ENCODE measurements at regions not wholly inside any gene's neighbourhood (a gene's known extent, or its start where the extent isn't known, plus 50 kb on each side); places are given as distances from the start of the nearest gene placed in this dataset.

- TF ChIP-seq TAF1 (IDR thresholded peaks at IDR 0.05; ENCODE audit: borderline replicate concordance, insufficient read depth, low read length): no peak
- no peak for TF ChIP-seq POLR2AphosphoS5 (IDR thresholded peaks at IDR 0.05; ENCODE audit: low read depth, low read length)
- no peak for TF ChIP-seq REST (IDR thresholded peaks at IDR 0.05; ENCODE audit: insufficient read depth in 1 of 2, low read depth in 2 of 2, low read length in 2 of 2)
- no peak for TF ChIP-seq SIN3A (IDR thresholded peaks at IDR 0.05; ENCODE audit: borderline replicate concordance, insufficient read depth, low read length)
- no peak for TF ChIP-seq FOXP2 (optimal IDR thresholded peaks at IDR 0.05; ENCODE audit: borderline replicate concordance, extremely low read depth, extremely low read length, insufficient read depth)
These were observed 137.6 kb upstream of the MAP3K1 start for GRCh38 chr5:56677690-56678305.

- TF ChIP-seq TAF1 (IDR thresholded peaks at IDR 0.05; ENCODE audit: borderline replicate concordance, insufficient read depth, low read length) (no peak), REST (IDR thresholded peaks at IDR 0.05; ENCODE audit: insufficient read depth in 1 of 2, low read depth in 2 of 2, low read length in 2 of 2) (no peak), FOXP2 (optimal IDR thresholded peaks at IDR 0.05; ENCODE audit: borderline replicate concordance, extremely low read depth, extremely low read length, insufficient read depth) (no peak), POLR2AphosphoS5 (IDR thresholded peaks at IDR 0.05; ENCODE audit: low read depth, low read length) (no peak), SIN3A (IDR thresholded peaks at IDR 0.05; ENCODE audit: borderline replicate concordance, insufficient read depth, low read length) (no peak)
These were observed 139.1 kb upstream of the MAP3K1 start for GRCh38 chr5:56676091-56676768.

- no peak for TF ChIP-seq SIN3A (IDR thresholded peaks at IDR 0.05; ENCODE audit: borderline replicate concordance, insufficient read depth, low read length)
- TF ChIP-seq FOXP2 (optimal IDR thresholded peaks at IDR 0.05; ENCODE audit: borderline replicate concordance, extremely low read depth, extremely low read length, insufficient read depth): no peak
- no peak for TF ChIP-seq POLR2AphosphoS5 (IDR thresholded peaks at IDR 0.05; ENCODE audit: low read depth, low read length)
- no peak for TF ChIP-seq REST (IDR thresholded peaks at IDR 0.05; ENCODE audit: insufficient read depth in 1 of 2, low read depth in 2 of 2, low read length in 2 of 2)
- no peak for TF ChIP-seq TAF1 (IDR thresholded peaks at IDR 0.05; ENCODE audit: borderline replicate concordance, insufficient read depth, low read length)
These were observed 140.9 kb upstream of the MAP3K1 start for GRCh38 chr5:56674441-56674840.

- no peak for TF ChIP-seq POLR2AphosphoS5 (IDR thresholded peaks at IDR 0.05; ENCODE audit: low read depth, low read length)
- no peak for TF ChIP-seq FOXP2 (optimal IDR thresholded peaks at IDR 0.05; ENCODE audit: borderline replicate concordance, extremely low read depth, extremely low read length, insufficient read depth)
- no peak for TF ChIP-seq REST (IDR thresholded peaks at IDR 0.05; ENCODE audit: insufficient read depth in 1 of 2, low read depth in 2 of 2, low read length in 2 of 2)
- TF ChIP-seq TAF1 (IDR thresholded peaks at IDR 0.05; ENCODE audit: borderline replicate concordance, insufficient read depth, low read length): no peak
- TF ChIP-seq SIN3A (IDR thresholded peaks at IDR 0.05; ENCODE audit: borderline replicate concordance, insufficient read depth, low read length): no peak
These were observed 142.2 kb upstream of the MAP3K1 start for GRCh38 chr5:56673171-56673570.

Data from PFSK-1 (cell line).